H1 (cell line): ENCODE measurements at regions not wholly inside any gene's neighbourhood (a gene's known extent, or its start where the extent isn't known, plus 50 kb on each side); places are given as distances from the start of the nearest gene placed in this dataset.

Experiments used
- CTCF ChIA-PET: fragments of 300-600 bp; sonication (Branson Sonifier 250); formaldehyde crosslinking; loops from one replicate; lab custom pipeline; 2021; ENCODE audit not compliant: partially characterized antibody; lab: Charles Lee
- POLR2A ChIA-PET: fragments of 300-600 bp; sonication (Branson Sonifier 250); formaldehyde crosslinking; loops from one replicate; lab custom pipeline; 2021; ENCODE audit warnings: inconsistent platforms; ENCODE audit not compliant: partially characterized antibody; lab: Charles Lee
- DNase-seq, 2 experiments: peaks; one replicate each; pipeline versions ENCODE4 v3.0.0 to v3.0.0-alpha.2; 2010 to 2022; ENCODE audit warnings: low spot score in 2 of 2, low read depth in 1 of 2, mixed read lengths in 1 of 2
- FAIRE-seq: peaks from 2 replicates; lab custom pipeline; 2011; peaks lifted over from hg19 to GRCh38; lab: Jason Lieb, UNC
- H2AFZ ChIP-seq: 2 replicates; pipeline ENCODE4 v1.8.1; 2012; ENCODE audit warnings: low read length, inconsistent platforms
- H2AK5ac ChIP-seq: 2 replicates; pipeline ENCODE4 v1.6.1; 2013; ENCODE audit warnings: low read depth, low read length
- H2BK120ac ChIP-seq: replicated peaks from 2 replicates; pipeline ENCODE3; 2013; ENCODE audit warnings: low read depth, low read length, inconsistent platforms
- H2BK12ac ChIP-seq: 2 replicates; pipeline ENCODE4 v1.6.1; 2013; ENCODE audit warnings: low read depth, low read length
- H2BK15ac ChIP-seq: 2 replicates; pipeline ENCODE4 v1.6.1; 2013; ENCODE audit warnings: low read length
- H2BK20ac ChIP-seq: 2 replicates; pipeline ENCODE4 v1.6.1; 2013; ENCODE audit warnings: low read length
- H2BK5ac ChIP-seq: 2 replicates; pipeline ENCODE4 v1.6.1; 2013; ENCODE audit warnings: low read depth, low read length
- H3K14ac ChIP-seq: 2 replicates; pipeline ENCODE4 v1.6.1; 2013; ENCODE audit warnings: inconsistent platforms; ENCODE audit not compliant: insufficient read length
- H3K18ac ChIP-seq: 2 replicates; pipeline ENCODE4 v1.6.1; 2013; ENCODE audit warnings: low read length; ENCODE audit errors: extremely low read depth
- H3K23ac ChIP-seq: 2 replicates; pipeline ENCODE4 v1.6.1; 2013; ENCODE audit warnings: inconsistent platforms; ENCODE audit not compliant: insufficient read length
- H3K23me2 ChIP-seq: 2 replicates; pipeline ENCODE4 v1.6.1; 2013; ENCODE audit warnings: low read depth, low read length
- H3K27ac ChIP-seq: 2 replicates; pipeline ENCODE4 v1.6.1; 2011; ENCODE audit warnings: low read depth, low read length, inconsistent platforms
- H3K27me3 ChIP-seq, 4 experiments: replicated peaks in 1 of 4; 1 replicate in 1 of 4; 2 replicates in 3 of 4; pipeline versions ENCODE4 v1.6.1 to v1.8.1; 2011 to 2013; ENCODE audit warnings: low read length in 3 of 4, mild to moderate bottlenecking in 3 of 4, inconsistent platforms in 2 of 4, mixed read lengths in 2 of 4, moderate library complexity in 1 of 4; ENCODE audit not compliant: control insufficient read depth in 3 of 4, insufficient read depth in 3 of 4; ENCODE audit errors: extremely low read depth in 1 of 4
- H3K36me3 ChIP-seq, 4 experiments: 2 replicates each; pipeline versions ENCODE4 v1.6.1 to v1.8.1; 2011 to 2013; ENCODE audit warnings: mild to moderate bottlenecking in 4 of 4, low read length in 3 of 4, moderate library complexity in 2 of 4, control low read depth in 1 of 4, inconsistent platforms in 1 of 4; ENCODE audit not compliant: insufficient read depth in 4 of 4, control insufficient read depth in 2 of 4
- H3K4ac ChIP-seq: replicated peaks from 2 replicates; pipeline ENCODE3; 2013; ENCODE audit warnings: low read length, low read depth, mixed read lengths, inconsistent platforms; ENCODE audit not compliant: insufficient read length
- H3K4me1 ChIP-seq, 4 experiments: replicated peaks in 1 of 4; 1 replicate in 1 of 4; 2 replicates in 3 of 4; pipeline versions ENCODE4 v1.6.1 to v1.8.1; 2011 to 2013; ENCODE audit warnings: low read length in 3 of 4, inconsistent platforms in 2 of 4, mixed read lengths in 1 of 4; ENCODE audit not compliant: insufficient read depth in 4 of 4, control insufficient read depth in 3 of 4
- H3K4me2 ChIP-seq, 2 experiments: 2 replicates each; pipeline versions ENCODE4 v1.6.1 to v1.8.1; 2011 to 2013; ENCODE audit warnings: low read depth in 2 of 2, low read length in 2 of 2, control low read depth in 1 of 2, inconsistent platforms in 1 of 2, mild to moderate bottlenecking in 1 of 2; ENCODE audit not compliant: insufficient read depth in 1 of 2
- H3K4me3 ChIP-seq, 4 experiments: fragments of 200-600, 300-600 bp in 1 of 4; sonication (generic), shearing (Covaris generic), sonication (Bioruptor Twin) in 1 of 4; 2 replicates each; pipeline versions ENCODE4 v1.5.1 to v1.8.1; 2011 to 2016; ENCODE audit warnings: low read length in 4 of 4, low read depth in 3 of 4, control low read depth in 2 of 4, inconsistent platforms in 2 of 4, mild to moderate bottlenecking in 2 of 4, mixed read lengths in 1 of 4, moderate library complexity in 1 of 4; ENCODE audit not compliant: insufficient read depth in 2 of 4; ENCODE audit errors: extremely low read depth in 1 of 4
- H3K56ac ChIP-seq: replicated peaks from 2 replicates; pipeline ENCODE3; 2013; ENCODE audit warnings: low read depth, mild to moderate bottlenecking, mixed read lengths, low read length, inconsistent platforms; ENCODE audit not compliant: insufficient read length
- H3K79me1 ChIP-seq: 2 replicates; pipeline ENCODE4 v1.6.1; 2013; ENCODE audit warnings: low read depth, low read length, control low read depth
- H3K79me2 ChIP-seq, 2 experiments: 2 replicates each; pipeline versions ENCODE4 v1.6.1 to v1.8.1; 2012 to 2013; ENCODE audit warnings: low read length in 2 of 2, mild to moderate bottlenecking in 2 of 2, inconsistent platforms in 1 of 2; ENCODE audit not compliant: insufficient read depth in 2 of 2, control insufficient read depth in 1 of 2
- H3K9ac ChIP-seq, 4 experiments: replicated peaks in 1 of 4; 1 replicate in 1 of 4; 2 replicates in 3 of 4; pipeline versions ENCODE4 v1.6.1 to v1.8.1; 2011 to 2013; ENCODE audit warnings: low read depth in 3 of 4, low read length in 3 of 4, control low read depth in 2 of 4, mild to moderate bottlenecking in 2 of 4, moderate library complexity in 2 of 4, inconsistent platforms in 1 of 4; ENCODE audit errors: extremely low read depth in 1 of 4
- H3K9me3 ChIP-seq, 2 experiments: 2 replicates each; pipeline versions ENCODE4 v1.6.1 to v1.8.1; 2012 to 2013; ENCODE audit warnings: mild to moderate bottlenecking in 2 of 2, moderate library complexity in 2 of 2, control low read depth in 1 of 2, inconsistent platforms in 1 of 2, low read depth in 1 of 2, low read length in 1 of 2, mixed read lengths in 1 of 2; ENCODE audit not compliant: insufficient read depth in 2 of 2
- H4K20me1 ChIP-seq, 2 experiments: replicated peaks in 1 of 2; 2 replicates each; pipeline versions ENCODE3 to v1.8.1; 2011 to 2013; ENCODE audit warnings: inconsistent platforms in 2 of 2, low read length in 2 of 2, mild to moderate bottlenecking in 1 of 2; ENCODE audit not compliant: insufficient read depth in 2 of 2, control insufficient read depth in 1 of 2
- H4K5ac ChIP-seq: 2 replicates; pipeline ENCODE4 v1.6.1; 2013; ENCODE audit warnings: low read length, low read depth, mixed read lengths, inconsistent platforms; ENCODE audit not compliant: insufficient read length
- H4K8ac ChIP-seq: 2 replicates; pipeline ENCODE4 v1.8.0; 2013; ENCODE audit warnings: mild to moderate bottlenecking, moderate library complexity, low read length, inconsistent platforms; ENCODE audit not compliant: insufficient read depth; ENCODE audit errors: extremely low read depth
- H4K91ac ChIP-seq: replicated peaks from 2 replicates; pipeline ENCODE3; 2013; ENCODE audit warnings: low read length, mixed read lengths, inconsistent platforms; ENCODE audit not compliant: insufficient read length
- ASH2L ChIP-seq: fragments of 200-600, 300-600 bp; sonication (generic); IDR thresholded peaks from one replicate; pipeline ENCODE4 v1.7.1; 2017; ENCODE audit warnings: low read length
- BCL11A ChIP-seq, 2 experiments: IDR thresholded peaks; one replicate each; pipeline ENCODE4 v1.6.1; 2011; ENCODE audit warnings: low read depth in 2 of 2, low read length in 2 of 2, mild to moderate bottlenecking in 2 of 2
- BRCA1 ChIP-seq: IDR thresholded peaks from 2 replicates; pipeline ENCODE4 v1.6.1; 2012; ENCODE audit warnings: low read depth, low read length, improper control_type of control experiment
- CHD1 ChIP-seq: IDR thresholded peaks from 2 replicates; pipeline ENCODE4 v1.6.1; 2012; ENCODE audit warnings: low read depth, low read length, improper control_type of control experiment
- CHD2 ChIP-seq: IDR thresholded peaks from 2 replicates; pipeline ENCODE4 v1.6.1; 2012; ENCODE audit warnings: low read length, improper control_type of control experiment
- HDAC2 ChIP-seq, 2 experiments: fragments of 300-600 bp in 1 of 2; sonication (generic) in 1 of 2; IDR thresholded peaks; 2 replicates each; pipeline ENCODE4 v1.6.1; 2011 to 2012; ENCODE audit warnings: low read depth in 2 of 2, low read length in 2 of 2, mild to moderate bottlenecking in 2 of 2, moderate library complexity in 2 of 2, borderline replicate concordance in 1 of 2, inconsistent platforms in 1 of 2
- JUN ChIP-seq: IDR thresholded peaks from 2 replicates; pipeline ENCODE4 v1.6.1; 2011; ENCODE audit warnings: low read depth, mild to moderate bottlenecking, improper control_type of control experiment, low read length
- KDM1A ChIP-seq: fragments of 200-600, 300-600 bp; sonication (generic); IDR thresholded peaks from 2 replicates; pipeline ENCODE4 v1.7.1; 2016; ENCODE audit warnings: mild to moderate bottlenecking, low read length, borderline replicate concordance
- NANOG ChIP-seq: IDR thresholded peaks from 2 replicates; pipeline ENCODE4 v1.6.1; 2011; ENCODE audit warnings: low read length, low read depth, mild to moderate bottlenecking, inconsistent platforms; ENCODE audit not compliant: insufficient read depth, poor library complexity, severe bottlenecking
- PHF8 ChIP-seq: fragments of 200-600 bp; sonication (generic); conservative IDR thresholded peaks from 2 replicates; pipeline ENCODE4 v1.7.1; 2012; ENCODE audit warnings: low read depth, mild to moderate bottlenecking, inconsistent platforms, low read length, moderate library complexity
- POLR2A ChIP-seq, 2 experiments: IDR thresholded peaks; 1 replicate in 1 of 2; 2 replicates in 1 of 2; pipeline ENCODE4 v1.6.1; 2011; ENCODE audit warnings: low read depth in 2 of 2, low read length in 2 of 2, mild to moderate bottlenecking in 2 of 2; ENCODE audit errors: control extremely low read depth in 1 of 2
- RFX5 ChIP-seq: IDR thresholded peaks from 2 replicates; pipeline ENCODE4 v1.6.1; 2011; ENCODE audit warnings: low read depth, low read length, improper control_type of control experiment, borderline replicate concordance
- WGBS, 2 experiments: shearing (Covaris generic) in 1 of 2; methylation state at CpG; one replicate each; pipeline versions ENCODE4 v1.1.6 to v1.1.7; 2013 to 2015; ENCODE audit warnings: low lambda C conversion rate in 2 of 2, mixed read lengths in 2 of 2, inconsistent platforms in 1 of 2, low coverage in 1 of 2, missing lambda C conversion rate in 1 of 2; ENCODE audit not compliant: insufficient replicate concordance in 2 of 2, insufficient coverage in 1 of 2, insufficient read length in 1 of 2; ENCODE audit errors: extremely low coverage in 1 of 2, missing lambda C conversion rate in 1 of 2; 5-methylcytosine and 5-hydroxymethylcytosine counted together
- TF ChIP-seq, protein P1 (sequence below): IDR thresholded peaks from 2 replicates; pipeline ENCODE4 v1.6.1; 2011; ENCODE audit warnings: low read depth, mild to moderate bottlenecking, low read length; ENCODE audit not compliant: insufficient read depth

- no peak overlapping the region for H3K9ac ChIP-seq
- H2BK12ac ChIP-seq: no peak overlapping the region
- H3K36me3 ChIP-seq: no peaks in the 10 kb centered on the region
- ChIA-PET POLR2A (no interaction called here), CTCF (interaction anchor here (1.0 to 1.8 kb wide), 3 partner anchors 11 to 254 kb away, joined by 3 to 8 read pairs (median 6); no protein-coding TSS in a partner anchor)
- H2AFZ ChIP-seq: no peak overlapping the region
- H3K56ac ChIP-seq: no peak overlapping the region
- H3K4me2 ChIP-seq: no peak overlapping the region
- no peak overlapping the region for H3K18ac ChIP-seq
- no peak overlapping the region for H2AK5ac ChIP-seq
- H3K79me2 ChIP-seq: no peaks in the 10 kb centered on the region
- no peak overlapping the region for H4K5ac ChIP-seq
- H2BK20ac ChIP-seq: no peak overlapping the region
- no peak overlapping the region for H3K4me3 ChIP-seq
- no peak for FAIRE-seq
- H2BK5ac ChIP-seq: no peak overlapping the region
- H3K23me2 ChIP-seq: no peaks in the 10 kb centered on the region
- TF ChIP-seq ASH2L: no peak
- TF ChIP-seq BCL11A (IDR thresholded peaks at IDR 0.05; ENCODE audit: low read depth in 2 of 2, low read length in 2 of 2): no peak
- TF ChIP-seq KDM1A: no peak
- TF ChIP-seq CHD2: no peak
- no peak for TF ChIP-seq POLR2A (IDR thresholded peaks at IDR 0.05; ENCODE audit: control extremely low read depth in 1 of 2, low read depth in 2 of 2, low read length in 2 of 2)
- TF ChIP-seq NANOG: no peak
- no peak for TF ChIP-seq CHD1
- TF ChIP-seq BRCA1: no peak
- no peak for TF ChIP-seq PHF8
- TF ChIP-seq, protein P1, sequence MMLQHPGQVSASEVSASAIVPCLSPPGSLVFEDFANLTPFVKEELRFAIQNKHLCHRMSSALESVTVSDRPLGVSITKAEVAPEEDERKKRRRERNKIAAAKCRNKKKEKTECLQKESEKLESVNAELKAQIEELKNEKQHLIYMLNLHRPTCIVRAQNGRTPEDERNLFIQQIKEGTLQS: no peak
- no peak for TF ChIP-seq RFX5
- TF ChIP-seq JUN: no peak
- no peak for TF ChIP-seq HDAC2 (IDR thresholded peaks at IDR 0.05; ENCODE audit: borderline replicate concordance in 1 of 2, low read depth in 2 of 2, low read length in 2 of 2)
- H3K79me1 ChIP-seq: no peaks in the 10 kb centered on the region
- H3K14ac ChIP-seq: no peak overlapping the region
- H4K91ac ChIP-seq: no peak overlapping the region
- no peak for DNase-seq
- no peaks in the 10 kb centered on the region for H3K27me3 ChIP-seq
- H3K27ac ChIP-seq: no peak overlapping the region
- no peak overlapping the region for H2BK120ac ChIP-seq
- no peak overlapping the region for H4K8ac ChIP-seq
- no peaks in the 10 kb centered on the region for H3K9me3 ChIP-seq
- H3K4me1 ChIP-seq: no peaks in the 10 kb centered on the region
- H3K23ac ChIP-seq: no peak overlapping the region
- no peak overlapping the region for H3K4ac ChIP-seq
- no peak overlapping the region for H2BK15ac ChIP-seq
- WGBS, 2 experiments: 76% methylated on average over 2 of the region's 2 CpGs; no CpG with 5 or more reads in 1 of the 2 experiments
- no peaks in the 10 kb centered on the region for H4K20me1 ChIP-seq
Observed at GRCh38 chr10:26628395-26628794, 69.1 kb upstream of the PDSS1 start.
